ENCODE measurements at regions not wholly inside any gene's neighbourhood (a gene's known extent, or its start where the extent isn't known, plus 50 kb on each side); places are given as distances from the start of the nearest gene placed in this dataset.

DNA sequence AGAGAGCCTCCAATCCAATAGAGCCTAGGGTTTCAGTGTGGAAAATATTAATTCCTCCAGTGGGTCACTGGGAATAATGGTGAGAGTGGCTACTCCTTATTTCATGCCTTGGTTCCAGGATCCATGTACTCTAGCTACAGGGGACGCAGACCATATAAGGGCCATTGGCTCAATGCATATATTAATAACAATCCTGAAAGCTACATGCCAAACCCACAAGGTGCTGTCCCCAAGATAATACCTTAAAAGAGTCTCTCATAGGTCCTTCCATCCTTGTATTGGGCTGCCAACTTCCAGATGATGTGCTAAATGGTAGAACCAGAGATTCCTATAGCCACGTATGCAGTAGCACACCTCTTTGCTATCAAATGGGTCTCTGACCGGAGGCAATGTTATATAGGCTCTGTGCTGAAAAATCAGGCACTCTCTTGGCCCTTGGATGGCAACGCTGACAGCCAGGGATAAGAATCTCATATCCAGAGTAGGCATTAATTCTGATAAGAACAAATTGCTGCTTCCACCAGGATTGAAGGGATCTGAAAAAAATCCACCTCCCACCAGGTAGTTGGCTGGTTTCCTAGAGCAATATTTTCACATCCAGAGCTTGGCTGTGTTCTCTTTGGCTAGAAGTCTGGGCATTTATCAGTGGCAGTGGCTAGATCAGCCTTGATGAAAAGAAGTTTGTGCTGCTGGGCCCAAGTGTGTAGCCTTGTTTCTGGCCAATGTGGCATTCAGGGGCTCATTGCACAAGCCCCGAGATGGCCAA is 218.1 kb upstream of the MGAT5 start (continued):
- TF ChIP-seq, protein P1, sequence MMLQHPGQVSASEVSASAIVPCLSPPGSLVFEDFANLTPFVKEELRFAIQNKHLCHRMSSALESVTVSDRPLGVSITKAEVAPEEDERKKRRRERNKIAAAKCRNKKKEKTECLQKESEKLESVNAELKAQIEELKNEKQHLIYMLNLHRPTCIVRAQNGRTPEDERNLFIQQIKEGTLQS (IDR thresholded peaks at IDR 0.05; ENCODE audit: insufficient read depth, low read depth, low read length) = no peak
- TF ChIP-seq NANOG (IDR thresholded peaks at IDR 0.05; ENCODE audit: insufficient read depth, low read depth, low read length, poor library complexity, severe bottlenecking) (no peak), RBBP5 (IDR thresholded peaks at IDR 0.05; ENCODE audit: borderline replicate concordance, low read depth, low read length) (no peak)

Measured in H1 (cell line).